ENCODE measurements at regions not wholly inside any gene's neighbourhood (a gene's known extent, or its start where the extent isn't known, plus 50 kb on each side); places are given as distances from the start of the nearest gene placed in this dataset.

DNA sequence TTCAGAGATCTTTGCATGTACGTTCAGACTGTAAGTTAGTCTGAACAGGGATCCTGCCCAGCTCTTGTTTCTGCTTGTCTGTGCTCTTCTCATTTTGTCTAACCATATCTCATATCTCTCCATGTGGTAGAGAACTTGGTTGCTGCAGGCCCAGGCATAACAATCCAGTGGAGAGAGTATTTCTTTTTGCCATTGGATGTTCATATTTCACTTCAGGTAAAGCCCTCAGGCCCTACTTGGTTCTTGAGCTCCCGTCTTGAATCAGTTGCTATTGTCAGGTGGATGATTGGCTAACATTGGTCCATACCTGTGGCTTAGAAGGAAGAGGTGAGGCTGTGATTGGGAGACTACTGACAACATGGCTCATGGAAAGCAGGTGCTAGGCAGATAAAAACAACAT lies 357.7 kb upstream of the FLRT2 start:
- DNase-seq (ENCODE audit: extremely low spot score): no peak
- TF ChIP-seq SP1 (IDR thresholded peaks at IDR 0.05) (no peak), TARDBP (IDR thresholded peaks at IDR 0.05) (no peak), HDGF (IDR thresholded peaks at IDR 0.05; ENCODE audit: borderline replicate concordance) (no peak), FOXA1 (IDR thresholded peaks at IDR 0.05) (no peak), SUZ12 (IDR thresholded peaks at IDR 0.05) (no peak), FOXK2 (IDR thresholded peaks at IDR 0.05) (no peak), ELF4 (IDR thresholded peaks at IDR 0.05) (no peak), LEF1 (IDR thresholded peaks at IDR 0.05; ENCODE audit: borderline replicate concordance) (no peak), NFRKB (IDR thresholded peaks at IDR 0.05) (no peak), FOXM1 (IDR thresholded peaks at IDR 0.05; ENCODE audit: borderline replicate concordance) (no peak), CTBP1 (IDR thresholded peaks at IDR 0.05; ENCODE audit: borderline replicate concordance) (no peak), ZNF384 (IDR thresholded peaks at IDR 0.05) (no peak), ARNT (IDR thresholded peaks at IDR 0.05) (no peak), L3MBTL2 (conservative IDR thresholded peaks at IDR 0.05) (no peak), BHLHE40 (IDR thresholded peaks at IDR 0.05; ENCODE audit: borderline replicate concordance) (no peak)
- TF ChIP-seq, protein P1, sequence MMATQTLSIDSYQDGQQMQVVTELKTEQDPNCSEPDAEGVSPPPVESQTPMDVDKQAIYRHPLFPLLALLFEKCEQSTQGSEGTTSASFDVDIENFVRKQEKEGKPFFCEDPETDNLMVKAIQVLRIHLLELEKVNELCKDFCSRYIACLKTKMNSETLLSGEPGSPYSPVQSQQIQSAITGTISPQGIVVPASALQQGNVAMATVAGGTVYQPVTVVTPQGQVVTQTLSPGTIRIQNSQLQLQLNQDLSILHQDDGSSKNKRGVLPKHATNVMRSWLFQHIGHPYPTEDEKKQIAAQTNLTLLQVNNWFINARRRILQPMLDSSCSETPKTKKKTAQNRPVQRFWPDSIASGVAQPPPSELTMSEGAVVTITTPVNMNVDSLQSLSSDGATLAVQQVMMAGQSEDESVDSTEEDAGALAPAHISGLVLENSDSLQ (IDR thresholded peaks at IDR 0.05): no peak
- ChIA-PET CTCF (interaction anchor here (1.2 kb wide), 1 partner anchor 9 kb away, joined by 3 read pairs; no protein-coding TSS in a partner anchor), POLR2A (no interaction called here)

DNA sequence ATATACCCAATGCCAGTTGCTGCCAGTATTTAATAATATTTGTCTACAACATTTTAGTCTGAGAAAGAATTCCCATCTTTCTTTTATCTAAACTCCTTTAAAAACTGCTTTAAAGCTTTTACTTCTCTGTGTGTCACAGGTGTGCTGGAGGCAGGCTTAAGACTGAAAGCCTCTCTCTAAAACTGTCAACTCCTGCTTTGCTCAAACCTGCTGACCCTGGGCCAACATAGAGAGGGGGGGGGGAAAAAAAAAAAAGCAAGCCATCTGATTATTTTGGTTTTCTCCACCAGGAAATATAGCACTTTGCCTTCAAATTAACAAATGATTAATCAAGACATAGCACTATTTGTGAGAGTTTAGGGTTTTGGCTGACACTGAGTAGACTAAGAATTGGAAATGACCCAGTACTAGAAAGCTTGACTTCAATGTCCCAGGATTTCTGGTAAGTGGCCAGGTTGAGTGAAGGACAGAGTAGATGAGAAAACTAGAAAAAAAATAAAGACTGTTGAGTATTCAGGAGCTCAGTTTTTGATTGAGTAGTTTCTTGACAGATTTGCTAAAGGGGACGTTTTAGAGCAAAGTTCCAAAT lies 357.0 kb upstream of the FLRT2 start:
- ChIA-PET POLR2A (no interaction called here), CTCF (interaction anchor here (1.2 kb wide), 1 partner anchor 9 kb away, joined by 3 read pairs; no protein-coding TSS in a partner anchor)
- DNase-seq (ENCODE audit: extremely low spot score): no peak
- TF ChIP-seq FOXK2 (IDR thresholded peaks at IDR 0.05): no peak

DNA sequence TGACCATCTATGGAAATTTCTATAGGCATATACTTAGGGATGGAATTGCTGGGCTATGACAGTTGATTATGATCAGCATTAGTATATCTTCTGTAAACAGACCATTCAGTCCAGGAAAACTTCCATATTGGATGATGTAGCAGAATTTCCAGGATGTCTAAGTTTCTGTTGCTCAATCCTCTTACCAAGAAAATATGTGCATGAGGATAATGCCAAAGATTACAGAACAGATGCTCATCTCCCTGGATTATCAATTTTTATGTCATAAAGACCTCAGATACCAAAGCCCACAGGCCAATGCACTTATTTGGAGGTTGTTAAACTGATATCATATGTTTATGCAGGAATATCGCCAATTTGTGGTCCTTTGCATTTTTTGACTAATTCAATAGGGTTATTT lies 354.4 kb upstream of the FLRT2 start:
- ChIA-PET POLR2A (no interaction called here), CTCF (no interaction called here)
- DNase-seq (ENCODE audit: extremely low spot score): no peak
- TF ChIP-seq FOXK2 (IDR thresholded peaks at IDR 0.05): no peak
- TF ChIP-seq SP1 (IDR thresholded peaks at IDR 0.05): no peak
- no peak for TF ChIP-seq FOXM1 (IDR thresholded peaks at IDR 0.05; ENCODE audit: borderline replicate concordance)

DNA sequence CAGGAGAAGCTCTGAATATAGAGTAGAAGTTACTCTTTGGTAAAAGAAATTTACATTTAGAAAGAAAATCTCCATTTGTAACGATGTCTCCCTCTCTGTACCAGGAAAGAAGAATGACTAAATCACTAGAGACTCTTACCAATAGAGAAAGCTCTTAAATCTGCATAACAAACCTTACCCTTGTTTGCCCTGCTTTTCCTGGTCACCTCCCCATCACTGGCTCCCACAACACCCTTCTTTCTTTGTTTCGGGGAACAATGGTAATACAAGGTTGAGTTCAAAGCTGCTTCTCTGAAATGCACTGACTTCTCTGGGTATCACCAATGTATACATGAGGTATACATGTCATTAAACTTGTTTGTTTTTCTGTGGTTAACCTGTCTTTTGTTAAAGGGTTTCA lies 351.1 kb upstream of the FLRT2 start:
- CTCF ChIA-PET: no interaction called here
- no peak for DNase-seq (ENCODE audit: extremely low spot score)
- POLR2A ChIA-PET: no interaction called here
- no peak for TF ChIP-seq FOXA1 (IDR thresholded peaks at IDR 0.05)
- TF ChIP-seq SP1 (IDR thresholded peaks at IDR 0.05): no peak
- TF ChIP-seq HDGF (IDR thresholded peaks at IDR 0.05; ENCODE audit: borderline replicate concordance): no peak
- TF ChIP-seq SUZ12 (IDR thresholded peaks at IDR 0.05): no peak
- TF ChIP-seq NFRKB (IDR thresholded peaks at IDR 0.05): no peak
- TF ChIP-seq LEF1 (IDR thresholded peaks at IDR 0.05; ENCODE audit: borderline replicate concordance): no peak

DNA sequence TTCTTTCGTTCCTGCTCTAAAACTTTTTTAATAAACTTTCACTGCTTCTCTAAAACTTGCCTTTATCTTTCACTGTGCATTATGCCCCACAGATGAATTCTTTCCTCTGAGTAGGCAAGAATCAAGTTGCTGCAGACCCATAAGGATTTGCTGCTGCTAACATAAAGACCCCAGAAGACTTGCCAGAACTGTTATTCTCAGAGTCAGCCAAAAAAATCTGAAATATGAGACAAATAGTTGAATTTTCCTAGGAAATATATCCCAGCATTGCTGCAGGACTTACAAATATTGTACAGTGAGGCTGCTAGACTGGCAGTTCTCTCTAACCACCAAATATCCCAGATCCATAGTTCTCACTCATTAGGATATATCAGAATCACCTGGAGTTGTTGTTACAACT lies 349.1 kb upstream of the FLRT2 start:
- DNase-seq (ENCODE audit: extremely low spot score): no peak
- ChIA-PET POLR2A (no interaction called here), CTCF (no interaction called here)
- TF ChIP-seq, protein P1 (IDR thresholded peaks at IDR 0.05): no peak
- TF ChIP-seq TARDBP (IDR thresholded peaks at IDR 0.05): no peak
- TF ChIP-seq ARNT (IDR thresholded peaks at IDR 0.05): no peak
- no peak for TF ChIP-seq FOXA1 (IDR thresholded peaks at IDR 0.05)
- TF ChIP-seq ELF4 (IDR thresholded peaks at IDR 0.05): no peak
- TF ChIP-seq HDGF (IDR thresholded peaks at IDR 0.05; ENCODE audit: borderline replicate concordance): no peak
- TF ChIP-seq LEF1 (IDR thresholded peaks at IDR 0.05; ENCODE audit: borderline replicate concordance): no peak
- no peak for TF ChIP-seq ZNF384 (IDR thresholded peaks at IDR 0.05)
- TF ChIP-seq CTBP1 (IDR thresholded peaks at IDR 0.05; ENCODE audit: borderline replicate concordance): no peak
- TF ChIP-seq FOXM1 (IDR thresholded peaks at IDR 0.05; ENCODE audit: borderline replicate concordance): no peak
- no peak for TF ChIP-seq SUZ12 (IDR thresholded peaks at IDR 0.05)
- no peak for TF ChIP-seq NFRKB (IDR thresholded peaks at IDR 0.05)
- TF ChIP-seq L3MBTL2 (conservative IDR thresholded peaks at IDR 0.05): no peak
- no peak for TF ChIP-seq SP1 (IDR thresholded peaks at IDR 0.05)
- no peak for TF ChIP-seq BHLHE40 (IDR thresholded peaks at IDR 0.05; ENCODE audit: borderline replicate concordance)
- TF ChIP-seq FOXK2 (IDR thresholded peaks at IDR 0.05): no peak

DNA sequence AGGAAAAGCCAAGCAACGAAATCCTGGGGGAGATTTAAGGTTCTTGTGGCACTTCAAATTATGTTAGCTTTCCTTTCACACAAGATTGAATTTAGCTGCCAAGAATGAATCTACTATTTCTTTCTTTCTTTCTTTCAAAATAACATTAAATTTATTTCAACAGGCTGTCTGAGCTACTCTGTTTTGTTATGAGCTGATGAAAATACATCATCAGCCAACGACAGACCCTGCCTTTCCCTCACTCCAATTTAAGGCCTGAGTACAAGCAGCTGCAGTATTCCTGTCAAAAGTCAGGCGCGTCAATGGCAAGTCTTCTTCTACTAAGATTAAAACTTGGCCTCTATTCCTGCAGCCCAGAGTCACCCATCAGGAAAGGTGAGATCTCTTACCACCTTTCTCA lies 347.7 kb upstream of the FLRT2 start:
- CTCF ChIA-PET: no interaction called here
- POLR2A ChIA-PET: no interaction called here

More for the DNA sequence above, 347.7 kb upstream of the FLRT2 start:
- TF ChIP-seq SUZ12 (IDR thresholded peaks at IDR 0.05) (no peak), ZNF384 (IDR thresholded peaks at IDR 0.05) (no peak), CTBP1 (IDR thresholded peaks at IDR 0.05; ENCODE audit: borderline replicate concordance) (no peak), LEF1 (IDR thresholded peaks at IDR 0.05; ENCODE audit: borderline replicate concordance) (no peak), FOXA1 (IDR thresholded peaks at IDR 0.05) (no peak), ELF4 (IDR thresholded peaks at IDR 0.05) (no peak), BHLHE40 (IDR thresholded peaks at IDR 0.05; ENCODE audit: borderline replicate concordance) (no peak), HDGF (IDR thresholded peaks at IDR 0.05; ENCODE audit: borderline replicate concordance) (no peak), FOXK2 (IDR thresholded peaks at IDR 0.05) (no peak), SP1 (IDR thresholded peaks at IDR 0.05) (no peak)
- TF ChIP-seq, protein P1 (IDR thresholded peaks at IDR 0.05): no peak
- DNase-seq (ENCODE audit: extremely low spot score): no peak
